ENCODE measurements at regions not wholly inside any gene's neighbourhood (a gene's known extent, or its start where the extent isn't known, plus 50 kb on each side); places are given as distances from the start of the nearest gene placed in this dataset.

DNA sequence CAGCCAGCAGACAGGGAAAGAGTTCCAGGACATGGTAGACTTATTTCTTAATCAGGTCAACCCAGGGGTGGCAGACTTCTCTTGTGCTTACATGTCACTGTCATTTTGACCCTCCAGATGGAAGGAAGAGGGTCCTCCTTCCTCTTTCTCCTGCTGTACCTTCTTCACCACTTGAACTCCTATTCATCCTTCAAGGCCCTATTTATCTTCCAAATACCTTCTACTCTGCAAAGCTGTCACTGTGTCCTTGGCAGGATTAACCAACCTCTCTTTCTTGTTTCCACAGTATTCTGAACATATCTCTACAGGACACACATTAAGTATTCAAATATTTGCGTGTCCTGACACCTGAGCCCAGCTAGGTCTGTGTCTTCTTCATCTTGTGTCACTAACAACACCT, 163.1 kb downstream of the DICER1 start:
- DNase-seq: no peak

DNA sequence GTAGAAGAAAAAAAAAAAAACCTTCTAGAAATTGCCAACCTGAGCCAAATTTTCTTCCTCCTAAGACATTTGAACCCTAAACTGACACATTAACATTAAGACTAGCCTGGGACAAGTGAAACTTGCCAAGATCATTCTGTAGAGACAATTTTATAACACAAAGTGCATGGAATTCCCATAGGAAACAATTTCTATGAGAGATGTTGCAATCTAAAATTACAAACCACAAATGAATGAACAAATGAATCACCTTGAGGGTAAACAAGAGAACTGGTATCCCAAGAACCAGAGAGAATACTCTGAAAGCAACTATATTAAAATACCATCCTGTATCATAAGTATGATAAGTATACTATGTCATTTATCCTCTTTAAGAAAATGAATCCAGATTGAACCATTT, 165.3 kb downstream of the DICER1 start:
- DNase-seq: no peak

DNA sequence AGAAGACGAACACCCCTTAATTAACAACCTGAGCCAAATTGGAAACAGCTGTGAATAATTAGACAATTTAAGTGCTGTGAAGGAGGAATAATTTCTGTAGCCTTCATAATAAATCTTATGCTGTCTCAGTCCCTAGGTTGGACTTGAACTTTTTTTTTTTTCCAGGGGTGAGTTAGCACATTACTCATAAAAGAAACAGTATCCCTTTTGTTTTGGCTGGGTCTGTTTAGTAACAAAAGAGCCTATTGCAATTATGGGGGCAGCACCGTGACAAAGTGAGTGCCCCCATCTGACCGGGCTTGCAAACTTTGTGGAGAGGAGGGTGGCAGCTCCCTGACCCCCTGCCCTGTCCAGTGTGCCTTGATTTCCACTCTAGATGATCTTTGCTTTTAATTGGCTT, 167.4 kb downstream of the DICER1 start:
- DNase-seq: no peak

DNA sequence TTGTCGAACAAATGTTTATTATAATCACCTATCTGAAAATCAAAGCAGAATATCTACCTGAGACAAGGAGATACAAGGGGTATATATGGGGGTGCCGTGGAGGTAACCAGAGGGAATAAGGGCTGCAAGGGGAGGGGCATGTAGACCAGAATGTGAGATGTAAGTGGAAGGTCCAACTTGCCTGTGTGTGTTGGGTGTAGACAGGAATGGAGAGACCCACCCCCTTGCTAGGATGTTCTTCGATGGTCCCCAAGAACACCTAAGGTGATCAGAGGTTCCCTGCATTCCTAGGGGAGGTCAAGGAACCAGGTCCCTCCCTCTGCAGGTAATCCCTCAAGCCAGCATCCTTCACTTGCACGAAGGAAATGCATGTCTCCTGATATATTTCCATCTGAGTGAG, 167.9 kb downstream of the DICER1 start:
- DNase-seq: no peak

DNA sequence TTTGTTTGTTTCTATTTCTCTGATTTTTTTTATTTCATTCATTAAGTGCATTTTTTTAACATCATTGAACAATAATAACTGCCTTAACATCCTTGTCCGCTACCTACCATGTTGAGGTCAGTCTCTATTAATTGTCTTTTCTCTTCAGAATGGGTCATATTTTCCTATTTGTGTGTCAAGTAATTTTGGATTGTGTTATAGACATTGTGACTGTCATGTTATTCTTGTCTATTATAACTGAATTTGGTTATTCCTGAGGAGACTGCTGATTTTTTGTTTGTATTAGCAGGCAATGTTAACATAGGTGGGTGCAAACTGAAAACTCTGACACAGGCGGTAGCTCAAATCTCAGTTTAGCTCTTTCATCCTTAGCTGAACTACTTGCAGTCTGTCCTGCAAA, 169.9 kb downstream of the DICER1 start:
- no peak for DNase-seq

DNA sequence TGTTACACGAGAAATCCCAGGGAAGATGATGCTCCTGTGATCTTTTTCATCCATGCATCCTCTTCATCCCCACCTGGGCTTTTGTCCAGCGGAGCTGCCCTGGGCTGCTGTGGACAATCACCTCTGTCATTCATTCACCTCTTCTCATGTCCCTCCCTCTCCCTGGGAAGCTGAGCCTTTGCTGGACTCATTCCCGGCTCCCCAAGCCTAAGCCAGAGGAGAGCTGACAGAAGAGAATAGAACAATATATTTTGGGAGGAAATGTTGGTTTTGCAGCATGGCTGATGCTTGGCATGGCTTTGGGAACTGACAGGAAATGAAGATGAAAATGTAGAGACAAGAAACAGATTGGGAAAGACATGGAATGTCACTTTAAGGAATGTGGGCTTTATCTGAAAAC, 177.4 kb downstream of the DICER1 start:
- no peak for DNase-seq

DNA sequence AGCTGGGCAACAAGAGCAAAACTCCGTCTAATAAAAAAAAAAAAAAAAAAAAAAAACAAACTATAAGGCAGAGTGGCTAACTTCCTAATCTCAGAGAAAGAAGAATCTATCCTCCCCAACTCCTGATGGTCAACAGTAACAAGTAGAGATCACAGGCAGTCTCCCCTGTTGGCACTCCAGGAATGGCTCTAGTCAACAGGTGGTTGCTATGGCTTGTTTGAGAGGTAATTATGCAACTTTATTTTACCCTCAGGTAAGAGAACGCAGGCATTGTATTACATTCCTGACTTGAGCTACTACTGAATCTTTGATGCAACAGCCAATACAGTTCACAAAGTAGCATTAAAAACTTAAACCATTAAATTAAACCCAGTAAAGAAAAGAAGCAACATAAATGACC, 180.3 kb downstream of the DICER1 start:
- DNase-seq: no peak

DNA sequence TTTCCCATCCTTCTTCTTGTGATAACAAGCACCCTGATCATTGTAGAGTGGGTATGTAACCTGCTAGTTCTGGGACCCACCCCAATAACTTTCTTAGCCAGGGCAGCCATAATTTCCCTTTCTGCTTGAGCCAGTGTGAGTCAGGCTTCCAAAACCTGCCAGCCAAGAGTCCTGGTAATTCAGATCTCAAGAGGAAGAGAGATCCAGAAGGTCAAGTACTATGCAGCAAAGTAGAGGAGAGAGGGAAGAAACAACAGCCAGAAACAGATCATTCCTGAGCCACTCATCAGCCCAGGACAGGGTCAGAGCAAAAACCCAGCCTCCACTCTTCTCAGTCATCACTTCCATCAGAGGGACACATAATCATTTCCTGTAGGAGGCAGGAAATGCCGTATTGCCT, 182.0 kb downstream of the DICER1 start:
- DNase-seq: peak in 1 of 2 experiments; percentile 3

DNA sequence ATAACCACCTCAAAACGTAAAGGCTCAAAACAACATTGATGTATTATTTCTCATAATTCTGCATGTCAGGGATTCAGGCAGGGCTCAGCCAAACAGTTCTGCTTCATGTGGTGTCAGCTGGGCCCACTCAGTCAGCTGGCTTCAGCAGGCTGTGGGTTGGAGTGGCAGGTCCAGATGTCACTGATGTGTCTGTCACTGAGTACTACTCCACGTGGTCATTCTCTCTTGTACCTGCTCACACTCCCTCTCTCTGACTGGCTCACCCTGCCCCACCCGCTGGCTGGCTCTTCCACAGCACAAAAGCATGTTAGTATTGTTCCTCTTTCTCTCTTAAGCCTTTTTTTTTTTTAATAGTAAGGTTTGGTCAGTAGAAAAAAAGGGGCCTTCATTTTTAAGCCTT, 182.4 kb downstream of the DICER1 start:
- DNase-seq: peak; percentile 71 to 91

DNA sequence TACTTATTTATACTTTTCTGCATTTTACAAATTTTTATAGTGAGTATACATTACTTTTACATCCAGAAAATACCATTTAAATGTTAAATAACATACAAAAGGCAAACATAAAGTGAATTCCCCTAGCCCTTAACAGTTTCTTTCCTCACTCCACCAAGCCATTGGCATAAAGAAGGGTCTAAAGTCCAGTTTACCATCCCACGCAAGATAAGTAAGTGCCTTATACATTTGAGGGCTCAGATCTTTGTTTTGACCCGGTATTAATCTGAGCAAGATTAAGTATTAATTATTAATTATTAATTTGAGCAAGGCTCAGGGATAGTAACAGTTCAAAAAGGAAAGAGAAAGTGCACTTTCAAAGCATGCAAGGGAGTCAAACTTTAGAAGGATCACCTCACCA, 182.9 kb downstream of the DICER1 start:
- DNase-seq: no peak

DNA sequence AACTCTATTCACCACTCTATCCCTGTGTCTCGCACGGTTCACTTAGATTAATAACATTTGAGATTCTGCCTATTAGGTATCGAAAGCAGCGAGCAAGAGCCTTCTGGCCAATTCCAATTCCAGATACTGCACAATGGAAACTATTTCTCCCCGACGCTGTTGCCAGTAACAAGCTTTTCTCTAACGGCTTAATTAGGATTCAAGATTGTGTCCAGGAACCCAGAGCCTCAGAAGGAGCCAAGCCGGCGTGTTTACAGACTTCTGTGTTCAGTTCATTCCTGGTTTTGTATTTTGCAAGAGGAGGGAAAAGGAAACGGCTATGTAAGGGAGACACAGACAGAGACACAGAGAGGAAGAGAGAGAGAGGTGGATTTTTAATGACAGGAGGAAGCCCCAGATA, 185.6 kb downstream of the DICER1 start:
- no peak for DNase-seq

DNA sequence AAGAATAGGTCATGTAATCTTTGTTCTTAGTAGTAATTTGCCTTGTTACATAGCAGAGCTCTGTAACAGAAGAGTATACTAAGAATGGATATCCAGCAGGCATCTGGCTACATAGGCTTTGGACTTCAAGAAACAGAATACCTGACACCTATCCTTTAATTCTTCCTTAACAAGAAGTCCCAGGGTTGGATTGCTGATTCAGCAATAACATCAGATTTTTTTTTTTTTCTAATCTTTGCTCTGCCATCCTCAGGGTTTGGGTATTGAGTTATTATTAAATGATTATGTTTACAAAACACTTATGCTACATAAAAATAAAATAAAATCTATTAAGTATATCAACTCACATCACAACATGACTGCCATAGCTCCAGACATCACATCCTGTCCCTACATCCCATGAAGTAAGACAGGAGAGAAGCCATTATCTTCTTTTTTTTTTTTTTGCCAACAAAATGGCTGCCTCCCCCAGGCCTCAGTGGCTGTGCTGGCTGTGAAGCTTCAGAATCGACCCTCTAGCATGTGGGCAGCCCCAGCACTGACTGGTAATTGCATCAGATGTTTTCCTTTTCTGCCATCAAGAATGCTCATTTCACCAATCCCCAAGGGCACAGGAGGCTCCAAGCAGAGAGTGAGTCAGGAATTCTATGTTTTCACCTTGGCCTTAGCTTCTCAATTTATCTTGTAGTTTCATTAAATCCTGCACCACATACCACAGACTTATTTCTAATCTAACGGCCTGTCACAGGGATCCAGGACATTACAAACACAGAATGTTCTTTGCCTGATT, 186.2 kb downstream of the DICER1 start:
- no peak for DNase-seq

DNA sequence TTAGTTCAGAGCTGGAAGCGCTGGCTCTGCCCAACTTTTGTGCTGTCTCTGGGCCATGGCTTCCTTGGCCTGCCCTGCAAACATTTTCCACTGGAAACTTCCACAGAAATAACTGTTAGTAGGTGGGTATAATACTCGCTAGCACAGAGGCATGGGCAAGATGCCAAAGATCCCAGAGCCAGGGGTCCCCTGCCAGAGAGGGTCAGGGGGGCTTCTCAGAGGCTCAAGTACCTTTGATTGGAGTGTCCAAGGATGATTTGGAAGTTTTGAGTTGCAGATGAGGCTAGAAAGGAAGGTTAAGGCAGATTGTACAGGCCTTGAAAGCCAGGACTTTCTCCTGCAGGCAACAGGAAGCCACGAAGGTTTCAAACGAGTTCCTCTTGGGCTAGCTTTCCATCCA, 187.6 kb downstream of the DICER1 start:
- no peak for DNase-seq

DNA sequence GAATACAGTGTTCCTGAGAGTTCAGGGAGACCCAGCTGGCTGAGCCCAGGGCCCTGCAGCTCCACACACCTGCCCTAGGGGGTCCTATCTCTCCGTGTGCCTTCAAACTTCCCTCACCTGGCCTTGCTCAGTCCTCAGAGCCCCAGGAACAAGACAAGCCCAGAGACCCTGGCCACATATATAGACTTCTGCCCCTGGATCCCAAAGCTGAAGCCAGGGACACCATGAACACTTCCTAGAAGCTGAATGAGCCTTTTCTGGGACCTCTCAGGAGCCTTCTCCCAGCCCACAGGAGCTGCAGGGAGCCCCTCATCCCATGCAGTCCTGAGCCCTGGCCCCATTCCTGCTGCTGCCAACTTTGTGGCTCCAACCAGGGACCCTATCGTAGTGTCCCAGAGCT, 190.5 kb downstream of the DICER1 start:
- no peak for DNase-seq

DNA sequence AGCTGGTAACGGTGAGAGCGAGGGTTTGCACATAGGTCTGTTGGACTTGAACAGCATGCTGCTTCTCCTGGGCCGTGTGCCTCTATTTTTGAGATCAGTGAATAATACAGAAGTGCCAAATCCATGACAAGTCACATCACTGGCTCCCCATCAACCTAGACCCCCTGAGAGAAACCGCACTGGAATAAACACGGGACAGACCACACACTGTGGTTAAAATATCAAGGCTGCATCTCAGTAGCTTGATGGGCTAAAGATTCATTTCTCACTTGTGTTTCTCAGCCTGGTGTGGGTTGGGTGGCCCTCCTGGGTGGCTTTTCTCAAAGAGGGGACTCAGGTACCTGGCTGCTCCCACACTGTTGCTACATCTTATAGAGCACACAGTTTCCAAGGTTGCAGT, 191.0 kb downstream of the DICER1 start:
- no peak for DNase-seq

DNA sequence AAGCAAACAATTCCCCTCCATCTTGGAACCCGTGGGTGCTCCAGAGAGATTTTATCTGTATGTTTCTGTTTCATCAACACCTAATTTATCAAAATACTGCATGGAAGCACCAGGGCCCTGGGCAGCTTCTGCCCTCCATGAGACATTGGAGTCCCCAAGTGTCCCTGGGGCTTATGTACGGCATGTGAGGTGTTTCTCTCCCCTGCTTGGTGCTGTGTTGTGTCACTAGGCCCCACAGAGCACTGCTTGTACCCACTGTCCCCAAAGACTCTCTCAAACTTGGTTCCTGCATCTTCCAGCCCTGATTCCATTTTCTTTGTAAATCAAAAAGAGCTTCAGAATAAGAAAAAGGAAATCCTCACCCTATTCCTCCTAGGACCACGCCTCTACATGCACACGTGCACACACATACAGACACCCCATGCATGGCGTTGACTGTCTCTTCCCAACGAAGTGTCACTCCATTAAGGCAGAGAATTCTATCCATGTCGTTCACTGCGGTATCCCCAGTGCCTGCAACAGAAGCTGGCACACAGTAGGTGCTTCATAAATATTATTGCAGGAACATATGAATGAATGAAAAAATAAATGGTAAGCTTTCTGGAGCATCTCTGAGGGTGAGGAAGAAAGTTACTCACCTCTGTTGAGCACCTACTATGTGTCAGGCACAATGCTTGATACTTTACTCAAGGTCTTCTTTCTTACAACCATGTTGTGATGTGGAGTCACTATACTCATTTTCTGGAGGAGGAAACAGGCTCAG, 191.6 kb downstream of the DICER1 start:
- DNase-seq: no peak

DNA sequence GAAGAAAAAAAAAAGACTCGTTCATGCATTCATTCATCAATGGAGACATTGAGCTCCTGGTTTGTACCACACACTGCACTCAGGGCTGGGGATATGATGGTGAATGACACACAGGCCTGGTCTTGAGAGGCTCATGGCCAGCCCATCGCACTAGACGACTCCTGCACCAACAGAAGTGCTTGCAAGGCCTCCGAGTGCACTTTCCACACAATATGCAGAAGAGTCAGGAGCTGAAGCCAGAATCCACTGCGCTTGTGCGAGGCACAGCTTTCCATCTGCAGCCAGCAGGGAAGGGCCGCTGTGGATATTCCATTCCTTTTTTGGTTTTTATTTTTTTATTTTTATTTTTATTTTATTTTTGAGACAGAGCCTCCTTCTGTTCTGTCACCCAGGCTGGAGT, 192.4 kb downstream of the DICER1 start:
- DNase-seq: no peak

DNA sequence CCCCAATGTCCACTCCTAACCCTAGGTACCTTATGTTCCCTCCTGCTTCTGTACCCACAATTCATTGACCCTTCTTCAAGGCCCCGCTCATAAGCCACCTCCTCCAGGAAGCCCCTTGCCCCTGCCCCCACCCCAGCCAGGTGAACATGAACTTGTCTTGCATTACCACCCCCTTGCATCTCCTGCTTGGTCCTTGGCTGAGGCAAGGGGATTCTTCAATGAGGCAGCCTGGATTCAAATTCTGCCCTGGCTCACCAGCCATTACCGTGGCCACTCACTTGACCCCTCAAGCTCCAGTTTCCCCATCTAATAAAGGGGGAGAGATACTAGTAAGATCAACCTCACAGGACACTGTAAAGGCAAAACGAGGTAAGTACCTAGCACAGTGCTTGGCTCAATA, 193.1 kb downstream of the DICER1 start:
- DNase-seq: no peak

DNA sequence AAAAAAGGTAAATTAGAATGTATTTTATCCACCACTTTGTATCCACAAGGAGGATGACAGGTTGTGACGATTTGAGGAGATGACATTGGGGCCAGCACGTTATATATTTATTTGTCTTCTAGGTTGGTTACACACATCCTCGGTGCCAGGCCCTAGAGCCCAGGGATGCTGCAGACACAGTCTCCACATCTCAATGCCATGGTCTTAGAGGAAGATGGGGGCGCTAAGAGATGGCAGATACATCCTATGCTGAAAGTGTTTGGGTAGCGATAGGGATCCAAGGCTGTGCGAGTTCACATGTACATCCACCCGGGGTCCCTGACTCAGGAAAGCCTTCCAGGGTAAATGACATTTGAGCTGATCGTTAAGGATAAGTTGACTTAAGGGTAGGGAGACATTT, 193.1 kb upstream of the GSC start:
- DNase-seq: no peak

DNA sequence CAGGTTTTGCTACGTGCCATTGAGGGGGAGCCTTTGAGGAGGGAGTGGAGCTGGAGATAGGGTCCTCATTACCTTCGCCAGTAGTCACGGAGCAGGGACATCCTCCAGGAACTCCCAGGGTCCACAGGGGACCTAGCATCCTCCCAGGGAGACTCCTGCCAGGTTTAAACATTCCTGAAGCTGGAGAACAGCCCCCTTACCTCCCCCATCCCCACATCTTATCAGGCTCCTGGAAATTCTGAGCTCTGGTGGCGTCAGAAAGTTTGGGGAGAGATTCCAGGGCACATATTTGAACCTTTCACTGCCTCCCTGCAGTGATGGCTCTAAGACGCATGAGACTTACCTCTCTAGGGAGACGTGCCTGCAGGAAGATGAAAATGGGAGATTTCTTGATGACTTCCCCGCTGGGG, 192.3 kb upstream of the GSC start:
- DNase-seq: no peak

DNA sequence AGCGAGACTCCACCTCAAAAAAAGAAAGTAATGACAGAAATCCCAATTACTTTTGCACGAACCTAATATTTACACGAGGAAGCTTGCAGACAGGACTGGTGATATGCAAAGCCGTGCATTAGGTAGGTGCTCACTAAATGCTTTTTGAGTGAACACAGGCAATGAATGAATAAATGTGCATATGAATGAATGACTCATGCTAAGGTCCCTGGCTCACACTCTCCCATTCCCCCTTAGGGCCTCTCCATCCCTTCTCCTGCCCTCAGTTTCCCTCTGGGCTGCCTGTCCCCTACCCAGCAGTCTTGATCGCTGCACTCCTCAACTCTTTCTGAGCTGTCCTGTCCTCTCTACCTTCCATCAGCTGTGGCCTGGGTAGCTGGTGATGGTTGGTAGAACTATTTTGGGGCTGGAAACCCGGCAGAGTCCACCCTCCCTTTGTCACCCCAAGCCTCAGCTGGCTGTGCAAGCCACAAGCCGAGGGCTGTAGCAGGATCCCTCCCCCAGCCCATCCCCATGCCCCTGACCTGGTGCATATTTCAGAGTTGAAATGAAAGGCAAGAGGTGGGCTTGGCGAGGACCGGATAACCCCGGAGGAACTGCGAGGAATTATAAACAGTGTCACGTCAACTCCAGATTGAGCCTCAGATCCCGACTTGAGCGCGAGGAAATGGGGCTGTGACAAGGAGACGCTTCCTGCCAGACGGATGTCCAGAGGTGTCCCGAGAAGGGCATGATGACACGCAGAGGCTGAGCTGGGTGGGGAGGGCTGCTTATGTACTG, 191.7 kb upstream of the GSC start:
- DNase-seq: no peak

DNA sequence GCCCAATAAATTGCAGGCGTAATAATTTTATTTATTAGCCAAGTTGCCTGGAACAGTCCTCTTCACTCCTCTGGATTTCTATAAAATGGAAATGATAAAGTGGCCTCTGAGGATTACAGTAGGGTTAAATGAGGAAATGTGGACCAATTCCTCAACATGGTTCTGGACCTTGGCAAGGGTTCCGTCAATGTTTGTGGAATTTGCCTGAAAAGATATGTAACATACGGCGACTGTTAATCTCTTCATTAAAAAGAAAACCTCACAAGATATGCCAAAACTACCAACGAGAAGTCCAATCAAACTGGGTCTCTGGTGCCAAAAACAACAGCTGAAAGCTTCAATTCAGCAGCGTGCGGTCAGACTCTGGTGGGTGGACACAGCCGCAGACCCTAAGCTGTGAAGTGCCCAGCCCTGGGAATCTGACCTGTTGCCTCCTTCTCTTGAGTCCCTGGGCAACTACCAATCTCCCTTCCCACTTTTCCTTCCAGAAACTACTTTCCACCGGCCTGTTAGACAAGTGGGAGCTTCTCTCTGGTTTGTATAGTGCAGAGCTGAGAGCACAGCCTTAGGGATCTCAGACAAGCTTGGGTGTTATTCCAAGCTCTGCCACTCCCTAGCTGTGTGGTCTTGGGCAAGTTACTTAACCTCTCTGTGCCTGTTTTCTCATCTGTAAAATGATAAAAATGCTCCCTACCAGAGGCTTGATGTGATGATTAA, 190.5 kb upstream of the GSC start:
- DNase-seq: no peak
